Right hindlimb (tissue), 1 donor: ENCODE measurements at regions not wholly inside any gene's neighbourhood (a gene's known extent, or its start where the extent isn't known, plus 50 kb on each side); places are given as distances from the start of the nearest gene placed in this dataset.
A peak's percentile ranks its signal among the peaks of the same experiment; 100 is the strongest.
"Not testable (repeated sequence)": the region's sequence is repeated elsewhere in the genome, so short reads cannot be mapped to it uniquely, and the experiment has no call there.

Experiments used
- DNase-seq: peaks from one replicate; pipeline ENCODE4 v3.0.0-alpha.2; 2018

DNA sequence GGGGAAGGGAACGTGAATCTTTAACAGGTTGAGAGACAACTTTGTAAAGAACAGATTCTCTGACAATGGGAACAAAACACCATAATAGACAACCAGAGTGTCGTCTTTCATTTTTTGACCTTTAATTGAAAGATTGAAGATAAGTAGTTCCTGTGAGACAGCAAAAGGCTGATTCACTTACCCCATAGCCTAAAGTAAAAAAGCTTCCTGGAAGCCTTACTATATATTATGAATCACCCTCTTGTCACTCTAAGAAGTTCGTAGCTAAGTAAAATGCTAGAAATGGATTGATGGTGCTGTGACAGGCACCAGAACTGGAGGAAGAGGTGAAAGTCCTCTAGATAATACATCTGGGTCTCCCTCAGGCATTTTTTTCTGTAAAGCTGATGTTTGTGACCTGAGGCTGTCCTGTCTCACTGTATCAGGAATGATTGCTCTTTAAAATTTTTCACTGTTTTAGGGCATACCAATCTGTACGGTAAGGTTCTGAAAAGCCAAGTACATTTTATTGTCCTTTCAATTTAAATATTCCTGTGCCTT is 824.6 kb upstream of the SEMA6D start:
- no peak for DNase-seq

- DNase-seq, result no peak
Observed at GRCh38 chr15:46894644-46895043, 822.7 kb upstream of the SEMA6D start.

- no peak for DNase-seq
Observed at GRCh38 chr15:46897266-46897665, 820.0 kb upstream of the SEMA6D start.

- DNase-seq, result no peak
Observed at GRCh38 chr15:46901001-46901400, 816.3 kb upstream of the SEMA6D start.

- no peak for DNase-seq
Observed at GRCh38 chr15:46917721-46918252, 799.5 kb upstream of the SEMA6D start.

DNA sequence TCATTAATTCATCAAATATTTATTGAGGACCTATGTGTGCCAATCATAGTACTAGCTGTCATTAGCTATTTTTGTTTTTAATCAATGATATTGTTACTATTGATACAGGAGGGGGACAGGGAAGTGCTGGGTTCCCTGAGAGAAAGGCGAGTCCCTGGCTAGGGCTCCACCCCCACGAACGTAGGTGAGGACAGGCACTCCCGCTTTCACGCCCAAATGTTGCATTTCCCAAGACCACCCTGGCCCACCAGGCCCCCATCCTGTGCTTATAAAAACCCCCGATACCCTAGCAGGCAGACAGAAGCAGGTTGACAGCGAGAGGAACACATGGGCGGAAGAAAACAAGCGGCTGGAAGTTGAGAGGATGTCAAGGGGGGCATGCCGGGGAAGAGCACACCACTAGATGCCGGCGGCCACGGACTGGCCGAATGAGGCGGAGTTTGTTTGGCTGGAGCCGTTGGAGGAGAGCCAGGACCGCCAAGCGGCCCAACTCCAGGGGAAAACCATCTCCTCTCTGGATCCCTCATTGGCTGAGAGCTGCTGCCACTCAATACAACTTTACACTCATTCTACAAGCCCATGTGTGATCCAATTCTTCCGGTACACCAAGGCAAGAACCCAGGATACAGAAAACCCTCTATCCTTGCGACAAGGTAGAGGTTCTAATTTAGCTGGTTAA is 798.7 kb upstream of the SEMA6D start:
- DNase-seq, result no peak

GRCh38 chr15:46921891-46922290 is 795.4 kb upstream of the SEMA6D start:
- no peak for DNase-seq

DNA sequence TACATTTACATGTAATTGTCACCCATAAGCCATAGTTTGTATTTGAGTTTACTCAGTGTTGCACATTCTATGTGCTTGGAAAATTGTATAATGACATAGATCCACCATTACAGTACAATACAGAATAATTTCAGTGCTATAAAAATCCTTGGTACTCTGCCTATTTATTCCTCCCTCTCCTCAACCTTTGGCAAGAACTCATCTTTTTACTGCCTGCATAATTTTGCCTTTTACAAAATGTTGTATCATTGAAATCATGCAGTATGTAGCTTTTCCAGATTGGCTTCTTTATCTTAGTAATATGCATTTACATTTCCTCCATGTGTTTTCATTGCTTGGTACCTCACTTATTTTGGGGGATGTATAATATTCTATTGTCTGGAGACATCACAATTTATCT is 786.9 kb upstream of the SEMA6D start:
- DNase-seq, result no peak

- DNase-seq, result no peak
Observed at GRCh38 chr15:46933332-46933731, 784.0 kb upstream of the SEMA6D start.

DNA sequence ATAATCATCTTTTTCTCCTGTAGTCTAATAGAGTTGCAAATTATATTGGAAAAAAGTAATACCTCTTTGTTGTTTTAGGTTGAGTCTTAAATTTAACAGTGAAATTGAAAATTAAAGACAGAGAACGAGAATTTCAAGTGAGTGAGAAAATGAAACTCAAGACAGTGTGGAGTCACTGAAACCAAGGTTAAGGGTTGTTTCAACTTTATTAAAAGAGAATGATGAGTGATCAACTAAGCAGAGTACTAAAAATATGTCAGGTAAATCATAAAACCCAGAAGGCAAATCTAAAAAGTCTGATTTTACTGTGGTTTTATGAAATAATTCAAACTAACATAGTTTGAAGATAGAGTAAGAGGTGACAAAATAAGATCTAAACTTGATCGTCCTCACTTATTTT is 782.5 kb upstream of the SEMA6D start:
- no peak for DNase-seq

- DNase-seq, result no peak
Observed at GRCh38 chr15:46938169-46938568, 779.1 kb upstream of the SEMA6D start.

GRCh38 chr15:46941241-46941640 is 776.1 kb upstream of the SEMA6D start:
- DNase-seq, result no peak

DNA sequence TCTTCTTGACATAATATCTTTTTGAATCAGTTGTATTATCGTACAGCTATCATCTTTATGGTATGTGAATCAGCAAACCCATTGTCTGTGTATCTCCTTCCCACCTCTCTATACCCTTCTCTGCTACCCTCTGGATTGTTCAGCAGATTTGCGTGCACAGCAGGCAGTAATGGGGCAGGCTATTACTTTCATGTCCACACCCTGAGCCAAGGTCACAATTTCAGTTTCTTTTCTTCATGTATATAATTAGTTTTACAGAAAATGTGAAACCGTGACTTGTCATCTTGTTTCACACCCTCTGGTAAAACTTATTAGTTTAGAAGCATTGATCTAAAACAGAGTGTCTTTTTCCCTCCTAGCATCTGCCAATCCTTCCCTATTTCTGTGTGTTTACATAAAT is 770.4 kb upstream of the SEMA6D start:
- no peak for DNase-seq

DNA sequence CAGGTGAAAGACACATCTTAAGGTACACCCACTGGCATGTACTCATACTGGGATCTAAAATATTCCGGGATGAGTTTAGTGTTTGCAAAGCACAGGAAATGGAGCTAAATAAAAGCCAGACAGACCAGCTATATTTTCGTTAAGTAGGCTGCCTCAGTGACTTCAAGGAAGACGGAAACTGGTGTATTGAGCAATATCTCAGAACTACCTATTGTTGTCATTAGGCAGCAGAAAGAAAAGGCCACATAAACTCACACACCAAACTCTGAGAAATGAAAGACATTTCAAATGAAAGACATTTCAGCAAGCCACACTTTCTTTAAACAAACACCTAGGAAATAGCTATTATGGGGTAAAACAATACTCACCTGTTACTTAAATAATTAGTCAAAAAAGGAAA is 761.7 kb upstream of the SEMA6D start:
- no peak for DNase-seq

DNA sequence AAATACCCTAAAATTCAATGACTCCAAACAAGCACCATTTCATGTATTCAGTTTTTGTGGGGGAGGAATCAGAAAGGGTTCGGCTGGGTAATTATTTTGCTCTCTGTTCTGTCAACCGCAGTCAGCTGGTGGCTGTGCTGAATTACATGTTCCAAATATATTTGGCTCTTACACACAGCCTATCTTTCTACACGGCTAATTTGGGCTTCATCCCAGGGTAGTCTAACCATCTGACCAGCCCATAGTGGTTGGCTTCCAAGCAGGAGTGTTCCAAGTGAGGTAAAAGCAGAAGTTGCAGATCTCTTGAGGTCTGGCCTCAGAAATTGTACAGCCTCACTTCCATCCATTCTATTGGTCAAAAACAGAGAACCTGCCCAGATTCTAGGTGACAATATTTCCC is 760.8 kb upstream of the SEMA6D start:
- peak; percentile 20 for DNase-seq

DNA sequence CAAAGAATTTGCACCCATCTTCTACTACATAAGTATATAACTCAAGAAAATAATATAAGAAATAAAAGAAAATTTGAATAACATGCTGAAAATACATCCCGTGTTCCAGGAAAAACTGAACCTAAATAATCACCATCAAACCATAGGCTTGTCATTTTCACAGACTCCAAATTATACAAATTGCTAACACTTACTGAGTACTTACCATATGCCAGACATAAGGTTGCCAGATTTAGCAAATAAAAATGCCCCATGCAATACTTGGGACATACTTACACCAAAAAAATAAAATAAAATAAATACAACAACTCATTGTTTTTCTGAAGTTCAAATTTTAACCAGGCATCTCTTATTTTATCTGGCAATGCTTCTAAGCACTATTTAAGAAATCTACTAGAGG is 760.4 kb upstream of the SEMA6D start:
- no peak for DNase-seq

DNA sequence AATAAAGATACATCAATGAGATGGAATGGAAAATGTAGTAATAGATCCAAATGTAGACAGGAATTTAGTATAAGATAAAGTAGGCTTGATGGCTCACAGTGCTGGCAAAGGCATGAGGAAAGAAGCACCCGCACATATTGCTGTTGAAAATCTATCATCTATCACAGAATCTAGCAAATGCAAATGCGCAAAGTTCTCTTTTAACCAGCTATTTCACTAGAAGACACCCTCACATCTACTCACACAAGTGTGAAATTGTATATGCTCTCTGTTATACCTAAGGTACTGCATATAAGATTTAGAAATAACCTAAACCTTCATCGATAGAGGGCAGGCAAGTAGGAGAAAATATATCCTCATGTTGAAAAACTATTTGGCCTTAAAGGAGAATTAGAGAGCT is 756.7 kb upstream of the SEMA6D start:
- no peak for DNase-seq

- no peak for DNase-seq
Observed at GRCh38 chr15:46961795-46962194, 755.5 kb upstream of the SEMA6D start.

DNA sequence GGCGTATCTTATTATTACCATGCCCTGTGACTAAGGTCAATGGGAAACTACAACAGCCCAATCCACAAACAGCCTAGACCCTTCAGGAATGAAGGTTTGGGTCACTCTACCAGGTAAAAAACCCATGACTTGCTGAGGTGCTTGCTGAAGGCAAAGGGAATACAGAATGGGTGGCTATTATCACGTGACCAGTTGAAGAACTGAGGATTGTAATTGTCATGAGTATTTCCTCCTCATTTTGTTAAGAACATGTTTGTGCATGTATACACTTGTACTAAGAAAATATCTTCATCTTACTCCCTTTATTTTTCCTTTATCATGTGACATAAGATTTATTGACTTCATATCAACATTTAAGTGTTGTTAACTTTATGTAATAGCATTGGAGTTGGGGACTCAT is 729.2 kb upstream of the SEMA6D start:
- DNase-seq, result not testable (repeated sequence)

DNA sequence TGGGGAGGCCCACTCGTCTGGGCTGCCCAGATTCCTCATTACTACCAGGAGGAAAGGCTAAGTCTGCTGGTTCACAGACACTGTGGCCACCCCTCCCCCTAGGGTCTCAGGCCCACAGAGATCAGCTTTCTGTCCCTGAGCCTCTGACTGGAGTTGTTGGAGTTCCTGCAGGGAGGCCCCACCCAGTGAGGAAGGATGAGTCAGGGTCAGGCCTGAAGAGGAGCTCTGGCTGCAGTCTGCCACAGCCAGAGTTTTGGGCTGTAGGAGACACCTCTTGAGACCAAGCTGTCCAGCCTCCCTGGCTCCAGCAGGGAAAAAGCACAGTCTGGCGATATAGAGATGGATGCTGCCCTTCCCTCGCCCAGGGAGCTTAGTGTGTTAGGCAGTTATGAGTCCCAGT is 720.9 kb upstream of the SEMA6D start:
- DNase-seq, result no peak

- DNase-seq, result no peak
Observed at GRCh38 chr15:46997501-46997900, 719.8 kb upstream of the SEMA6D start.

DNA sequence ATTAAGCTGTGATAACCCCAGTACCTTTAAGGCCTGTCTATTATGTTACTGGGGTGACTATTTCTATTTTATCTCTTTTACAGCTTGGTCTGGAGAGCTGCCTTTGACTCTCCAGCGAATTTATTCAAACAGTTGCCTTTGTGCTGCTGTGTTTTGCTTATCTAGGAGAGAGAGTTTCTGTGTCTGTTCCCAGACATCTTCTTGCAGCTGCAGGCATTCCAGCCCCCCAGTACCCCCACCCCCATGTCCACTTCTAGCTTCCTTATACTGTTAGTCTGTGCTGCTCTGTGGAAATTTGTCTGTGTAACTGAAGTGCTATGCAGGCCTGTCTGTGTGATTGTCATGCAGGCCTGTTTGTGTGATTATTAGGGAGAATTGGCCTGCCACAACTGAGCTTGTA is 713.7 kb upstream of the SEMA6D start:
- no peak for DNase-seq

GRCh38 chr15:47013446-47013845 is 703.9 kb upstream of the SEMA6D start:
- no peak for DNase-seq

GRCh38 chr15:47027322-47027946 is 689.9 kb upstream of the SEMA6D start:
- DNase-seq, result no peak
